Muscle of back (tissue), 3 donors: ENCODE measurements at regions not wholly inside any gene's neighbourhood (a gene's known extent, or its start where the extent isn't known, plus 50 kb on each side); places are given as distances from the start of the nearest gene placed in this dataset.
"Not testable (repeated sequence)": the region's sequence is repeated elsewhere in the genome, so short reads cannot be mapped to it uniquely, and the experiment has no call there.

Source experiments
- DNase-seq, 3 donors: peaks; one replicate each; pipeline versions ENCODE4 v3.0.0 to v3.0.0-alpha.2; 2013

DNA sequence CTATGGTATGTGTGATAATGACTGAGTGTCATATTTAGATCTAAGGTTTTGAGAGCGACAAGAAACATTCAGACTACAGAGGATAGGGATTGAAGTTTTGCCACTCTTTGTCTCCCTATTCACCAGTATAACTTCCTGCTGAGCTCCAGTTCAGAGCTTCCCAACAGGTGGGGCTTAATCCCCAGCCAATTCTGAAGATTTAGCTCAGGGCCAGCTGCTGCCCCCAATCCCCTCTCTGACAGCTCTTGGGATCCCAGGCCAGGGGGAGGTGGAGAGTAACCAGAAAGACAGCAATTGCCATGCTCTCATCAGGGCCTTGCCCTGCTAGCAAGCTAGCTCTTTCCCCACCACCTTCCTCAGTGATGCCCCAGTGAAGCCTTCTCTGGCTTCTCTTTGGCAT lies 57.8 kb downstream of the TRIL start:
- DNase-seq, result peak; percentile 18 to 51 (median 48)

DNA sequence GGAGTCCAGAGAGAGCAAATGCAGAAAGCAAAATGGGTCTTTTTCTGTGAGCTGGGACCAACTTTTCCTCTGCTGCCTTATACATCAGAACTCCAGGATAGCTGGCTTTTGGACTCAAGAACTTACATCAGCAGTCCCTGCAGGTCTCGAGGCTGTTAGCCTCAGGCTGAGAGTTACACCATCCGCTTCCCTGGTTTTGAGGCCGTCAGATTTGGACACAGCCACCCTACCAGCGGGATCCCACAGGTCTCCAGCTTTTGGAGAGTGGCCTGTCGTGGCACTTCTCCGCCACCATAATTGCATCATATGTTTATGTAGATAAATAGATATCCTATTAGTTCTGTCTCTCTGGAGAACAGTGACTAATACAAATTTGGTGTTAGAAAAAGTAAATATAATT lies 64.2 kb downstream of the TRIL start:
- DNase-seq, result no peak

DNA sequence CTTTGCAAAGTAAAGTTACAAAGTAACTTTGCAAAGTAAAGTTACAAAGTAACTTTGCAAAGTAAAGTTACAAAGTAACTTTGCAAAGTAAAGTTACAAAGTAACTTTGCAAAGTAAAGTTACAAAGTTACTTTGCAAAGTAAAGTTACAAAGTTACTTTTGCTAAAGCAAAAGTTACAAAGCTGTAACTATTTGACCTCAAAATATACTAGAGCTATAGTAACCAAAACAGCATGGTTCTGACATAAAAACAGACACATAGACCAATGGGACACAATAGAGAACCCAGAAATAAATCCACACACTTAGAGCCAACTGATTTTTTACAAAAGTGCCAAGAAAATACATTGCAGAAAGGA lies 66.3 kb downstream of the TRIL start:
- DNase-seq, result not testable (repeated sequence)

DNA sequence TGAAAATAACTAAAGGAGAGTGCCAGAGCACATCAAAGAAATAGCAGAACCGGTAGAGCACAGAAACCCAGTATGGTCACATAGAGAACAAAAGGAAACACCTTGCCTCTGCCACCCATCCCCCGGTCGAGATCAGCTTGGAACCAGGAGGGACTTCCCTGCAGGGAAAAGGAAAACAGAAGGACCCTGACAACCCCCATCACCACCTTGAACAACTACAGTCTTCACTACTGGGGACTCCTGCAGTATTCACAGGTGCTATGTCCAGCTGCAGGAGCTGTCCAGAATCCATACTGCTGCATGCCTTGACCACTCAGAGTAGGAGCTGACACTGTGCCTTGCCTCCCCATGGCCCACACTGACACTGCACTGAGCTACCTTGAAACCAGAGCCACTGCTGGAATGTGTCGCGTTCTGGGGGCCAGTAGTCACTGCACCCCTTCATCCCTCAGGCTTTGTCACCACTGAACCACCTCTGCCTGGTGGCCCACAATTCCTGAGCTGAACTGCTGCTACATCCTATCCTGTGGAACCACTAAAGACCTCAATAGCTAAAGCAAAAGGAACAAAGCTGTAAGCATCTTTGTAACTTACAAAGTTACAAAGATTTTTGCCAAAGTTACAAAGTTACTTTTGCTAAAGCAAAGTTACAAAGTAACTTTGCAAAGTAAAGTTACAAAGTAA lies 66.8 kb downstream of the TRIL start:
- no peak for DNase-seq

DNA sequence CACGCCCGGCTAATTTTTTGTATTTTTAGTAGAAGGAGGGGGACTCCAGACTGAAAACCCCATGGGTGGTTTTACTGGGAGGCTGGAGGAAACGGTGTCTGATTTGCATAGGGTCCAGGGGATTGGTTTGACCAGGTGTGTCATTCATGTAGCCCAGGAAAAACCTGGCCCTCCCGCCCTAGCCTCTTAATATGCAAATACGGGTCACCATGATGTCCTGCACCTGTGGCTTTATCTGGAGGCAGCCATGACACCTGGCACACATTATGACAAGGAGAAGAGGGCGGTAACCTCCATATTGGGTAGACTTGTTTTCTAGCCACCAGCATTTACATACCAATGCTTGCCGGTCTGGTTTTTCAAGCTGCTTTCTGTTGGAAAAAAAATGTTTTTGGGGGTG lies 68.0 kb downstream of the TRIL start:
- no peak for DNase-seq

DNA sequence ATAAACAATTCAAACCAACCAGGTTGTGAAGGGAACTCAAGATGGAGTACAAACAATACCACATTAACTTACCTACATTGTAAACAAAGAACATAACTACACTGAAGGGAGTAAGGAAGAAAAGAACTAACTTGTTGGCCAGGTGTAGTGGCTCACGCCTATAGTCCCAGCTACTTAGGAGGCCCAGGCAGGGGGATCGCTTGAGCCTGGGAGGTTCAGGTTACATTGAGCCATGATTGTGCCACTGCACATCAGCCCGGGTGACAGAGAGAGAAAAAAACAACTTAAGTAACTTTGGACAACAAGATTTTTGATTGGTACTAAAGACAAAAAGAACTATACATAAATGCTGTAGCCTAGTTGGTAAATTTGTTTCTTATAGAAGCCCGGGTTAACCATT lies 68.8 kb downstream of the TRIL start:
- DNase-seq, result no peak

DNA sequence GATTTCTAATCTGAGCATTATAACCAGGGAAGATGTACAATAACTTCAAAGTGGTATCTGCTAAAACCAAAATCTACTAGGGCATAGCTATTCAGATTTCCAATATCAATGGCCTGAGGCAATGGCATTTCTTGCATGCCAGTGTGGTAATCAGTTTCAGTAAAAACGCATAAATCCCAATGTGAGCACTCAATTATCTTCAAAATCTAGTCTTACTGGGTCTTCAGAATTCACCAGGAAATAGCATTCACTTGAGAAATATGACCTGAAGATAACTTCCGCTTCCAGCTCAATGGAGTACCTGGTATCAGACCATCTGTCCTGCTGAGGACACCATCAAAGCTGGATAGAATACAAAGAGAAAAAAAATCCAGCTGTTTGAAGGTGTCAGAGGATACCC lies 72.4 kb downstream of the TRIL start:
- no peak for DNase-seq

DNA sequence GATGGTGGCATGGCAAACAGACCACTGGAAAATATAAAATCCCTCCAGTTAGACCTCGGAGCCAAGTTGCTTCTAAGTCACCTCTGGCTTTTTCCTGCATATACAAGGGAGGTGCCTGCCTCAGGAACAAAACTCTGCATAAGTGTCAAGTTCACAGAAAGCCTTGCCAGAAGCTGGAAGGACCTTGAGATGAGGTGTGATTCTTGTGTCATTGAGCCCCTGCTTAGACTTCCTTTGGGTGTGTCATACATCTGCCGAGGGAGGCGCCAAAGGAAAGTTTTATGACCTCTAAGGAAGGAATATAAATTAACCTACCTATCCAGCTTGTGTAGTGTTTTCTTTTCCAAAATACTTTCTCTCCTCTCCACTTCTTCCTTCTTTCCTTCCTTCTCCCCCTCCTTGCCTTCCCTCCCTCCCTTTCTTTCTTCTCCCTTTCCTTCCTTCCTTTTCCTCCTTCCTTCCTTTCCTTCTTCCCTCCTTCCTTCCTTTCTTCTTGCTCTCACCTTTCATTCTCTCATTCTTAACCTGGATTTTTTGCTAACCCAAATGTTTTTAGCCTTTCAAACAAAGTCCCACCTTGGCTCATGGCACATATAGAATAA lies 75.2 kb downstream of the TRIL start:
- no peak for DNase-seq

DNA sequence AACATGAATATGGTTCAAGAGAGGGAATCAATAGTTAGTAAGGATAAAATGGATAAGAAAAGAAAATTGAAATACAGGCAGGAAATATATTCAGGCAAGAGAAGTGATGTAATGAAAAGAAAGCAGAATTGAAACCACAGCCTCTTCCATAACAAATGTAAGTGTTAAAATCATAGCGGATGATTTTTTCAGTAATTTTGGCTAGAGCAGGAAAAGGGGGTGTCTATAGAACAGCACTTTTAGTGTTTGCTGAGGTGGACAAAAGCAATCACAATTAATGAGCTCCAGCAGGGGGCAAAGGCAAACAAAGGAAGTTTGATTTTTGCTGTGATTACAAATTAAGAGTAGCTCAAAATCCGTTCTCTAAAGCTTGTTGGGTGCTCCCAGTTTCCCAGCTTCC lies 79.0 kb downstream of the TRIL start:
- DNase-seq, result no peak

DNA sequence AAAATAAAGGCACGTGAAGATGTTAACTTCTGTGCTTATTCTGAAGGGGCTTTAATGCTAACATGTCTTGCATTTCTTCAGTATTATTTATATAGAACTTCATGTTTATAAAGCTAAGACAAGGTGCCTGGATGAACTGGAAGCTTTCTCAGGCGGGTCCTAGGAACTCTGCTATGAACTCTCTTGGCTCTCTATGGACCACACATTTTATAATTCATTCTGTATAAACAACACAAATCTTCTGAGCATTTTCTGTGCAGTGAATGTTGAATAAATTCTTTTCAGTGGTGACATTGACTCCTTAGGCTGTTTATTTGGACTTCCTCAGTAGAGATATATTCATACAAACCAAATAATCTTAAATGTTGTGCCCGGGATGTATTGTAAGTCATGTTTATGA lies 79.6 kb downstream of the TRIL start:
- no peak for DNase-seq
